C4-2B (cell line): ENCODE measurements at regions not wholly inside any gene's neighbourhood (a gene's known extent, or its start where the extent isn't known, plus 50 kb on each side); places are given as distances from the start of the nearest gene placed in this dataset.

Experiments used
- ZFX ChIP-seq: fragments of 450-650 bp; IDR thresholded peaks from 2 replicates; pipeline ENCODE4 v1.6.1; 2017
- TF ChIP-seq, protein P1 (sequence below): fragments of 450-650 bp; conservative IDR thresholded peaks from 2 replicates; pipeline ENCODE4 v1.5.1; 2017; ENCODE audit warnings: mild to moderate bottlenecking

DNA sequence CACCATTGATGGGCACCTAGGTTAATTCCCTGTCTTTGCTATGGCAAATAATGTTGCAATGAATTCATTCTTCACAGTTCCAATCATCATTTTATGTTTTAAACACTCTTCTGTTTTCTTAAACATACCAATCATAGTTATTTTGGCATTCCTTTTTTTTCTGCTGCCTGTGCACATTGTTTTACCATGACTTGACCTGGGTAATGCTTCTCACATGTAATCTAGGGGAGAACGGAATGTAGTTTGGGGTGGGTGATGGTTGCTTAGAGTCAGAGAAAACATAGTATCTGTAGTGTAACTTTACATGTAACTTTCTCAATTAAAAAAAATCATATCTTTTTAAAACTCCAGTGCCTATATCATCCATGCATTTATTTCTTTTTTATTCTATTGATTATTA, 1945.3 kb upstream of the RAG2 start:
- TF ChIP-seq, protein P1, sequence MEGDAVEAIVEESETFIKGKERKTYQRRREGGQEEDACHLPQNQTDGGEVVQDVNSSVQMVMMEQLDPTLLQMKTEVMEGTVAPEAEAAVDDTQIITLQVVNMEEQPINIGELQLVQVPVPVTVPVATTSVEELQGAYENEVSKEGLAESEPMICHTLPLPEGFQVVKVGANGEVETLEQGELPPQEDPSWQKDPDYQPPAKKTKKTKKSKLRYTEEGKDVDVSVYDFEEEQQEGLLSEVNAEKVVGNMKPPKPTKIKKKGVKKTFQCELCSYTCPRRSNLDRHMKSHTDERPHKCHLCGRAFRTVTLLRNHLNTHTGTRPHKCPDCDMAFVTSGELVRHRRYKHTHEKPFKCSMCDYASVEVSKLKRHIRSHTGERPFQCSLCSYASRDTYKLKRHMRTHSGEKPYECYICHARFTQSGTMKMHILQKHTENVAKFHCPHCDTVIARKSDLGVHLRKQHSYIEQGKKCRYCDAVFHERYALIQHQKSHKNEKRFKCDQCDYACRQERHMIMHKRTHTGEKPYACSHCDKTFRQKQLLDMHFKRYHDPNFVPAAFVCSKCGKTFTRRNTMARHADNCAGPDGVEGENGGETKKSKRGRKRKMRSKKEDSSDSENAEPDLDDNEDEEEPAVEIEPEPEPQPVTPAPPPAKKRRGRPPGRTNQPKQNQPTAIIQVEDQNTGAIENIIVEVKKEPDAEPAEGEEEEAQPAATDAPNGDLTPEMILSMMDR, result no peak
- no peak for TF ChIP-seq ZFX
